ENCODE measurements at regions not wholly inside any gene's neighbourhood (a gene's known extent, or its start where the extent isn't known, plus 50 kb on each side); places are given as distances from the start of the nearest gene placed in this dataset.

DNA sequence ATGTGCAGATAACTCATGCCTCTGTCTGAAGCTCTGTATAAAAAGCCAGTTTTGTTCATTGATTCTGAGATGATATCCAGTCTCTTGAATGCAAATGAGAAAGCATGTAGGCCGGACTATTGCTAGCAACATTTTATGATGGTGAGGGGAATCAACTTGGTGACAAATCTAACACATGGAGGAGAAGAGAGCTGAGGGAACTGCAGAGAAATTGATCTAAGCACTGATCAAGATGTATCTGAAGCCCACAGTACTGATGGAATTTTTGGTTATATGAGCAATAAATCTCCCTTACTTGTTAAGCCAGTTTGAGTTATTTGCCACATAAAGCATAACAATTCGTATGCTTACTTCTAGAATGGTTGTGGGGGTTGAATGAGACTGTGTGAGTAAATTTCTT lies 295.6 kb upstream of the DDHD1 start:
- Histone ChIP-seq H3K4me1 (replicated peaks in 1 of 4; ENCODE audit: control insufficient read depth in 3 of 4, insufficient read depth in 4 of 4, low read length in 3 of 4) (peaks cover 0 to 4% (median 0%) of the 10 kb centered on the region in 4 experiments; a peak in 1 of 7 replicates), H4K20me1 (replicated peaks in 1 of 2; ENCODE audit: control insufficient read depth in 1 of 2, insufficient read depth in 2 of 2, low read length in 2 of 2) (no peaks in the 10 kb centered on the region), H3K4me2 (ENCODE audit: insufficient read depth in 1 of 2, low read depth in 2 of 2, low read length in 2 of 2) (no peak overlapping the region), H3K56ac (replicated peaks; ENCODE audit: insufficient read length, low read depth, low read length) (no peak overlapping the region), H3K23me2 (ENCODE audit: low read depth, low read length) (0 out of 2 replicates have a peak, but pooled peaks cover 2% of the 10 kb centered on the region), H4K8ac (ENCODE audit: extremely low read depth, insufficient read depth, low read length) (no peak overlapping the region), H3K14ac (ENCODE audit: insufficient read length) (no peak overlapping the region), H2AK5ac (ENCODE audit: low read depth, low read length) (no peak overlapping the region), H4K91ac (replicated peaks; ENCODE audit: insufficient read length, low read length) (no peak overlapping the region), H3K79me2 (ENCODE audit: control insufficient read depth in 1 of 2, insufficient read depth in 2 of 2, low read length in 2 of 2) (no peaks in the 10 kb centered on the region), H3K9ac (replicated peaks in 1 of 4; ENCODE audit: extremely low read depth in 1 of 4, low read depth in 3 of 4, low read length in 3 of 4) (no peak overlapping the region), H2AFZ (ENCODE audit: low read length) (no peak overlapping the region), H2BK20ac (ENCODE audit: low read length) (no peak overlapping the region), H3K79me1 (ENCODE audit: low read depth, low read length) (no peaks in the 10 kb centered on the region), H2BK5ac (ENCODE audit: low read depth, low read length) (no peak overlapping the region), H3K4me3 (ENCODE audit: extremely low read depth in 1 of 4, insufficient read depth in 2 of 4, low read depth in 3 of 4, low read length in 4 of 4) (no peak overlapping the region), H3K36me3 (ENCODE audit: control insufficient read depth in 2 of 4, insufficient read depth in 4 of 4, low read length in 3 of 4) (no peaks in the 10 kb centered on the region), H2BK120ac (replicated peaks; ENCODE audit: low read depth, low read length) (no peak overlapping the region), H4K5ac (ENCODE audit: insufficient read length, low read depth, low read length) (no peak overlapping the region), H3K27ac (ENCODE audit: low read depth, low read length) (no peak overlapping the region), H3K23ac (ENCODE audit: insufficient read length) (no peak overlapping the region), H3K27me3 (replicated peaks in 1 of 4; ENCODE audit: control insufficient read depth in 3 of 4, extremely low read depth in 1 of 4, insufficient read depth in 3 of 4, low read length in 3 of 4) (no peaks in the 10 kb centered on the region), H2BK12ac (ENCODE audit: low read depth, low read length) (no peak overlapping the region), H2BK15ac (ENCODE audit: low read length) (no peak overlapping the region), H3K9me3 (ENCODE audit: insufficient read depth in 2 of 2, low read depth in 1 of 2, low read length in 1 of 2) (no peaks in the 10 kb centered on the region), H3K4ac (replicated peaks; ENCODE audit: insufficient read length, low read depth, low read length) (no peak overlapping the region), H3K18ac (ENCODE audit: extremely low read depth, low read length) (no peak overlapping the region)
- FAIRE-seq (peak; percentile 7), DNase-seq (ENCODE audit: low read depth in 1 of 2, low spot score in 2 of 2) (no peak)
- WGBS, 2 experiments (ENCODE audit: extremely low coverage in 1 of 2, insufficient coverage in 1 of 2, insufficient read length in 1 of 2, insufficient replicate concordance in 2 of 2, low coverage in 1 of 2, low lambda C conversion rate in 2 of 2, missing lambda C conversion rate in 1 of 2): 84% methylated on average over 2 of the region's 2 CpGs; no CpG with 5 or more reads in 1 of the 2 experiments
- POLR2A ChIA-PET (ENCODE audit: partially characterized antibody): no interaction called here
- CTCF ChIA-PET (ENCODE audit: partially characterized antibody): interaction anchor here (1.7 kb wide), 1 partner anchor 18 kb away, joined by 5 read pairs; no protein-coding TSS in a partner anchor
- TF ChIP-seq JUN (IDR thresholded peaks at IDR 0.05; ENCODE audit: low read depth, low read length) (no peak), SP4 (IDR thresholded peaks at IDR 0.05; ENCODE audit: low read length) (no peak), SP1 (IDR thresholded peaks at IDR 0.05; ENCODE audit: low read depth, low read length) (no peak), NRF1 (IDR thresholded peaks at IDR 0.05; ENCODE audit: low read depth, low read length) (no peak), TBP (IDR thresholded peaks at IDR 0.05; ENCODE audit: low read depth, low read length) (no peak), HDAC6 (IDR thresholded peaks at IDR 0.05; ENCODE audit: low read depth, low read length) (no peak), SIX5 (IDR thresholded peaks at IDR 0.05; ENCODE audit: low read depth, low read length) (no peak), KDM5A (IDR thresholded peaks at IDR 0.05; ENCODE audit: low read length) (no peak)
- TF ChIP-seq, protein P1, sequence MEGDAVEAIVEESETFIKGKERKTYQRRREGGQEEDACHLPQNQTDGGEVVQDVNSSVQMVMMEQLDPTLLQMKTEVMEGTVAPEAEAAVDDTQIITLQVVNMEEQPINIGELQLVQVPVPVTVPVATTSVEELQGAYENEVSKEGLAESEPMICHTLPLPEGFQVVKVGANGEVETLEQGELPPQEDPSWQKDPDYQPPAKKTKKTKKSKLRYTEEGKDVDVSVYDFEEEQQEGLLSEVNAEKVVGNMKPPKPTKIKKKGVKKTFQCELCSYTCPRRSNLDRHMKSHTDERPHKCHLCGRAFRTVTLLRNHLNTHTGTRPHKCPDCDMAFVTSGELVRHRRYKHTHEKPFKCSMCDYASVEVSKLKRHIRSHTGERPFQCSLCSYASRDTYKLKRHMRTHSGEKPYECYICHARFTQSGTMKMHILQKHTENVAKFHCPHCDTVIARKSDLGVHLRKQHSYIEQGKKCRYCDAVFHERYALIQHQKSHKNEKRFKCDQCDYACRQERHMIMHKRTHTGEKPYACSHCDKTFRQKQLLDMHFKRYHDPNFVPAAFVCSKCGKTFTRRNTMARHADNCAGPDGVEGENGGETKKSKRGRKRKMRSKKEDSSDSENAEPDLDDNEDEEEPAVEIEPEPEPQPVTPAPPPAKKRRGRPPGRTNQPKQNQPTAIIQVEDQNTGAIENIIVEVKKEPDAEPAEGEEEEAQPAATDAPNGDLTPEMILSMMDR (IDR thresholded peaks at IDR 0.05; ENCODE audit: control extremely low read depth in 1 of 3, insufficient read depth in 1 of 3, low read depth in 1 of 3, low read length in 3 of 3): no peak
- TF ChIP-seq, protein P2, sequence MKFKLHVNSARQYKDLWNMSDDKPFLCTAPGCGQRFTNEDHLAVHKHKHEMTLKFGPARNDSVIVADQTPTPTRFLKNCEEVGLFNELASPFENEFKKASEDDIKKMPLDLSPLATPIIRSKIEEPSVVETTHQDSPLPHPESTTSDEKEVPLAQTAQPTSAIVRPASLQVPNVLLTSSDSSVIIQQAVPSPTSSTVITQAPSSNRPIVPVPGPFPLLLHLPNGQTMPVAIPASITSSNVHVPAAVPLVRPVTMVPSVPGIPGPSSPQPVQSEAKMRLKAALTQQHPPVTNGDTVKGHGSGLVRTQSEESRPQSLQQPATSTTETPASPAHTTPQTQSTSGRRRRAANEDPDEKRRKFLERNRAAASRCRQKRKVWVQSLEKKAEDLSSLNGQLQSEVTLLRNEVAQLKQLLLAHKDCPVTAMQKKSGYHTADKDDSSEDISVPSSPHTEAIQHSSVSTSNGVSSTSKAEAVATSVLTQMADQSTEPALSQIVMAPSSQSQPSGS (IDR thresholded peaks at IDR 0.05; ENCODE audit: low read length): no peak
- TF ChIP-seq, protein P3, sequence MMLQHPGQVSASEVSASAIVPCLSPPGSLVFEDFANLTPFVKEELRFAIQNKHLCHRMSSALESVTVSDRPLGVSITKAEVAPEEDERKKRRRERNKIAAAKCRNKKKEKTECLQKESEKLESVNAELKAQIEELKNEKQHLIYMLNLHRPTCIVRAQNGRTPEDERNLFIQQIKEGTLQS (IDR thresholded peaks at IDR 0.05; ENCODE audit: insufficient read depth, low read depth, low read length): no peak

Data from H1 (cell line).